KMS-11 (cell line): ENCODE measurements at regions not wholly inside any gene's neighbourhood (a gene's known extent, or its start where the extent isn't known, plus 50 kb on each side); places are given as distances from the start of the nearest gene placed in this dataset.

Experiments used
- H2AFZ ChIP-seq: fragments of 200-600 bp; sonication (generic); 2 replicates; pipeline ENCODE4 v1.6.1; 2016; ENCODE audit warnings: antibody characterized with exemption, mixed run types, low read depth
- H3K27ac ChIP-seq: fragments of 200-600 bp; sonication (generic); 2 replicates; pipeline ENCODE4 v1.6.1; 2016; ENCODE audit warnings: mild to moderate bottlenecking, mixed run types
- H3K27me3 ChIP-seq: fragments of 200-600 bp; sonication (generic); 2 replicates; pipeline ENCODE4 v1.6.1; 2017; ENCODE audit warnings: mild to moderate bottlenecking, low read depth, mixed run types, moderate library complexity; ENCODE audit not compliant: insufficient read depth
- H3K36me3 ChIP-seq: fragments of 200-600 bp; sonication (generic); 2 replicates; pipeline ENCODE4 v1.6.1; 2017; ENCODE audit warnings: mild to moderate bottlenecking, mixed run types; ENCODE audit not compliant: insufficient read depth
- H3K4me1 ChIP-seq: fragments of 200-600 bp; sonication (generic); 2 replicates; pipeline ENCODE4 v1.6.1; 2016; ENCODE audit warnings: mild to moderate bottlenecking, low read depth, mixed run types; ENCODE audit not compliant: poor library complexity, severe bottlenecking
- H3K4me2 ChIP-seq: fragments of 200-600 bp; sonication (generic); 2 replicates; pipeline ENCODE4 v1.7.0; 2016; ENCODE audit warnings: mild to moderate bottlenecking, mixed run types
- H3K4me3 ChIP-seq: fragments of 200-600 bp; sonication (generic); IDR thresholded peaks from 2 replicates; pipeline ENCODE4 v1.6.1; 2017; ENCODE audit warnings: low read depth, low read length, mixed read lengths; ENCODE audit not compliant: insufficient read depth
- H3K79me2 ChIP-seq: fragments of 200-600 bp; sonication (generic); 2 replicates; pipeline ENCODE4 v1.6.1; 2016; ENCODE audit warnings: low read depth, mixed run types; ENCODE audit not compliant: insufficient read depth
- H3K9ac ChIP-seq: fragments of 200-600 bp; sonication (generic); 2 replicates; pipeline ENCODE4 v1.6.1; 2016; ENCODE audit warnings: mild to moderate bottlenecking, mixed run types
- H4K20me1 ChIP-seq: fragments of 200-600 bp; sonication (generic); 2 replicates; pipeline ENCODE4 v1.6.1; 2016; ENCODE audit warnings: mild to moderate bottlenecking, mixed run types; ENCODE audit not compliant: insufficient read depth
- CTCF ChIP-seq: fragments of 200-600 bp; sonication (generic); conservative IDR thresholded peaks from 2 replicates; pipeline ENCODE4 v1.6.1; 2017; ENCODE audit warnings: low read depth, mild to moderate bottlenecking, antibody characterized with exemption, low read length, moderate library complexity, mixed read lengths

- no peaks in the 10 kb centered on the region for H3K36me3 ChIP-seq
- TF ChIP-seq CTCF, result no peak
- H2AFZ ChIP-seq, result no peak overlapping the region
- no peak overlapping the region for H3K27ac ChIP-seq
- no peak overlapping the region for H3K9ac ChIP-seq
- no peaks in the 10 kb centered on the region for H3K27me3 ChIP-seq
- H3K4me2 ChIP-seq, result no peak overlapping the region
- no peaks in the 10 kb centered on the region for H4K20me1 ChIP-seq
- H3K4me1 ChIP-seq, result peaks cover 10% of the 10 kb centered on the region
- no peaks in the 10 kb centered on the region for H3K79me2 ChIP-seq
- no peak overlapping the region for H3K4me3 ChIP-seq
Observed at GRCh38 chr2:64232266-64232665, 88.0 kb upstream of the PELI1 start.

GRCh38 chr2:64233376-64233922 is 89.2 kb upstream of the PELI1 start:
- peaks cover 5% of the 10 kb centered on the region for H3K4me1 ChIP-seq
- no peaks in the 10 kb centered on the region for H3K79me2 ChIP-seq
- H3K27ac ChIP-seq, result no peak overlapping the region
- H3K36me3 ChIP-seq, result no peaks in the 10 kb centered on the region
- no peak overlapping the region for H3K9ac ChIP-seq
- no peak for TF ChIP-seq CTCF
- H4K20me1 ChIP-seq, result no peaks in the 10 kb centered on the region
- no peak overlapping the region for H3K4me2 ChIP-seq
- H3K4me3 ChIP-seq, result no peak overlapping the region
- H3K27me3 ChIP-seq, result no peaks in the 10 kb centered on the region
- no peak overlapping the region for H2AFZ ChIP-seq

- no peak overlapping the region for H3K27ac ChIP-seq
- TF ChIP-seq CTCF, result no peak
- H3K4me1 ChIP-seq, result no peaks in the 10 kb centered on the region
- H2AFZ ChIP-seq, result no peak overlapping the region
- no peak overlapping the region for H3K9ac ChIP-seq
- H3K36me3 ChIP-seq, result no peaks in the 10 kb centered on the region
- no peaks in the 10 kb centered on the region for H4K20me1 ChIP-seq
- no peak overlapping the region for H3K4me3 ChIP-seq
- H3K27me3 ChIP-seq, result no peaks in the 10 kb centered on the region
- H3K79me2 ChIP-seq, result no peaks in the 10 kb centered on the region
- no peak overlapping the region for H3K4me2 ChIP-seq
Observed at GRCh38 chr2:64234150-64234549, 89.9 kb upstream of the PELI1 start.

GRCh38 chr2:64234785-64235184 is 90.6 kb upstream of the PELI1 start:
- Histone ChIP-seq H4K20me1 (no peaks in the 10 kb centered on the region), H3K4me3 (no peak overlapping the region), H3K27me3 (no peaks in the 10 kb centered on the region), H3K4me1 (no peaks in the 10 kb centered on the region), H3K9ac (no peak overlapping the region), H3K36me3 (no peaks in the 10 kb centered on the region), H3K4me2 (no peak overlapping the region), H2AFZ (no peak overlapping the region), H3K27ac (no peak overlapping the region), H3K79me2 (no peaks in the 10 kb centered on the region)
- TF ChIP-seq CTCF, result no peak
